Keratinocyte (primary cell): ENCODE measurements at regions not wholly inside any gene's neighbourhood (a gene's known extent, or its start where the extent isn't known, plus 50 kb on each side); places are given as distances from the start of the nearest gene placed in this dataset.

Experiments
- CTCF ChIP-seq, 3 experiments: IDR thresholded peaks in 1 of 3; conservative IDR thresholded peaks in 1 of 3; optimal IDR thresholded peaks in 1 of 3; 2 replicates in 2 of 3; 3 replicates in 1 of 3; pipeline versions ENCODE3 to v1.5.1; 2011; ENCODE audit warnings: low read length in 3 of 3, mild to moderate bottlenecking in 3 of 3, moderate library complexity in 2 of 3, control low read depth in 1 of 3, inconsistent platforms in 1 of 3; ENCODE audit not compliant: insufficient read depth in 2 of 3; ENCODE audit errors: extremely low read depth in 1 of 3
- EZH2 ChIP-seq: IDR thresholded peaks from one replicate; pipeline ENCODE4 v1.6.1; 2012; ENCODE audit warnings: inconsistent platforms, mild to moderate bottlenecking, low read length, moderate library complexity

GRCh38 chr22:48899523-48900326, 927.9 kb downstream of the BRD1 start:
- TF ChIP-seq EZH2: no peak
- TF ChIP-seq CTCF (optimal IDR thresholded peaks at IDR 0.05 in 1 of 3, IDR thresholded peaks at IDR 0.05 in 1 of 3, conservative IDR thresholded peaks at IDR 0.05 in 1 of 3; ENCODE audit: extremely low read depth in 1 of 3, insufficient read depth in 2 of 3, low read length in 3 of 3): no peak
